BE2C (cell line): ENCODE measurements at regions not wholly inside any gene's neighbourhood (a gene's known extent, or its start where the extent isn't known, plus 50 kb on each side); places are given as distances from the start of the nearest gene placed in this dataset.

Experiments
- DNase-seq: peaks from one replicate; pipeline ENCODE4 v3.0.0-alpha.2; 2020
- H3K27me3 ChIP-seq: fragments of 250-450 bp; sonication (Bioruptor Pico); 2 replicates; pipeline ENCODE4 v1.5.1; 2020; ENCODE audit warnings: mild to moderate bottlenecking
- H3K36me3 ChIP-seq: fragments of 250-450 bp; sonication (Bioruptor Pico); 2 replicates; pipeline ENCODE4 v1.5.1; 2020; ENCODE audit warnings: mild to moderate bottlenecking
- H3K4me1 ChIP-seq: fragments of 250-450 bp; sonication (Bioruptor Pico); 2 replicates; pipeline ENCODE4 v1.5.1; 2020
- H3K4me3 ChIP-seq: 2 replicates; pipeline ENCODE4 v1.5.1; 2011; ENCODE audit warnings: low read depth, low read length
- H3K9me3 ChIP-seq: fragments of 250-450 bp; sonication (Bioruptor Pico); 2 replicates; pipeline ENCODE4 v1.5.1; 2020
- CTCF ChIP-seq: IDR thresholded peaks from 2 replicates; pipeline ENCODE4 v1.5.1; 2012; ENCODE audit warnings: mild to moderate bottlenecking, low read depth, low read length

DNA sequence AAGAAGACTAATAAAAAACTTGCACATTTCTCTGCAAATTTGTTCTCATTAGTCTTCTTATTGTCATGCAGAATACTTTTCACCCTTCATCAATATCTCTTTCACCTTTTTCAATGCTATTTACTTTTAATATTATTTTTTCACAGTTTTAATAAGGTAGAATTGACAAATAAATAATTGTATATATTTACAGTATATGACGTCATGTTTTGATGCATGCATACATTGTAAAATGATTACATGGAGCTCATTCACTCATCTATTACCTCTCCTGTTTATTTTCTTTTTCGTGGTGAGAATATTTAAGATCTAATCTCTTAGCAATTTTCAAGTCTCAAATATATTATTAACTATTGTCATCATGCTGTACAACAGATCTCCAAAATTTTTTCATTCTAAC, 658.2 kb upstream of the MKI67 start:
- Histone ChIP-seq H3K4me1 (no peaks in the 10 kb centered on the region), H3K36me3 (no peaks in the 10 kb centered on the region), H3K9me3 (no peaks in the 10 kb centered on the region), H3K27me3 (no peaks in the 10 kb centered on the region), H3K4me3 (no peak overlapping the region)
- no peak for TF ChIP-seq CTCF
- DNase-seq: no peak

DNA sequence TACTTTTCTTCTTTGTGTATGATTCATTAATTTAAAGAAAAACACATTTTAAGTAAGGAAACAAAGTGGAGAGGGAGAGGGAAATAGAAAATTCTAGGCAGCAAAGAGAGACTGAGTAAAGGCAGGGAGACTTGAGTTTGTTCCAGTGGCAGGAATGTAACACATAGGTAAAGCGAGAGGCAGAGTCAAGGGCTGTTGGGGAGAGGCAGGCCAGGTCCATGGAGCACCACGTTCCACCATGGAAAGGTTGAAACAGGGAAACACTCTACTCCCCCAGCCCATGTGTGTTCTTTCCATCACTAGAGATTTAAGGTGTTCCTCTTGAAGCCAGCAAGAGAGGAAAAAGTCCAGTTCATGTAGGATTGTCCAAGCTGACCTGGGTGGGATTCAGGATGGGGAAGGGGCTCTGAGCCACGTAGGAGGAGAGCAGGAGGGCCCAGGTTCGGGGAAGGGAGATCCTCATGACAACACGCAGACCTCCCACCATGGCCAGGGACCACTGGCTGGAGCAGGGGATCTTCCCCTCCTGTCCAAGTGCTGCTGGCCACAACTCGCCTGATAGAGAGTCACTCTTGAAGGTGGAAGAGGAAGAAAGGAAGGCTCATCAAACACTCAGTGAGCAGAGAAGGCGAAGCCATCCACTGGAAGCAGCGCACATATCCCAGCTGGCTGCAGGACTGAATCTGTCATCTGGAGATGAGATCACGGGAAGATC, 666.4 kb upstream of the MKI67 start:
- Histone ChIP-seq H3K36me3 (no peaks in the 10 kb centered on the region), H3K27me3 (no peaks in the 10 kb centered on the region), H3K9me3 (no peaks in the 10 kb centered on the region), H3K4me3 (no peak overlapping the region), H3K4me1 (no peaks in the 10 kb centered on the region)
- no peak for DNase-seq
- no peak for TF ChIP-seq CTCF

DNA sequence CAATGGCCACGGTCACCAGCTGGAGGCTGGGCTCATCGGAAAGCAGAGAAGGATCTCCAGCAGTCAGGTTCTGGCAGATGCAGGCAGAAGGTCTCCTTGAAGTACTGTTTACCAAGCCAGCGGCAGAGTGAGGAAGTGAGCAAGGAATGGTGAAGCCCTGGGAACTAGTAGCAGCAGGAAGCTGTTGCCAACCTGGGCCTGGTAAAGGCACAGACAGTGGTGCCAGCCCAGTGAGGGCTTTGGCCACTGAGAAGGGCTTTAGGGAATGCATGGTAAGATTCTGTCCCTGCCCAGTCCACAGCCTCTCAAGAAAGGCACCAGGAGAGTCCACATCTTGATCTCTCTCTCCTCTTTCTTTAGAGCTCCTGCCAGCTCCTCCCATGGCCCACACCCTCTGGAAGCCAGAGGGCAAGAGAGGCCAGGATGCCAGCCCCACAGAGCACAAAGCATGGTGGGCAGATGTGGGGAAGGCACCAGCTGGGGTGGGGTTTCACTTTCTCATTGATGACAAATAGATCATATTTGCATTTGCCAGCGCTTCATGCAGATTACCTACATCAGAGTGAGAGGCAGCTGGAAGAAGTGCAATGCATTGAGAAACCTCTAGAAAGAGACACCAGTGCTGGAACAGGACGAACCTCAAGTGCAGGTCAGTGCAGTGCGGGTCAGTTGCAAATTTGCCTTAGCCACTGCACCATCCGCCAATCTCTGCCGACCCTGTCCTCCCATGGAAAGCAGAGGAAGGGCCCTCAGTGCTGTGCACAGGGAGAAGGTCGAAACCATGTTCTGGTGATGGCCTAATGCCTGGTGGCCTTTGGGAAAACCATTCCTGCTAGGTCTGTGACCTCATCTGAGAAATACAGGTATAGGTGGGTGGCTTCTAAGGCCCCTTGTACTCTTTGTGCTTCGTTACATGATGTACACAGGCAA, 667.8 kb upstream of the MKI67 start:
- H3K4me1 ChIP-seq: no peaks in the 10 kb centered on the region
- H3K4me3 ChIP-seq: no peak overlapping the region
- no peaks in the 10 kb centered on the region for H3K27me3 ChIP-seq
- no peak for DNase-seq
- no peaks in the 10 kb centered on the region for H3K9me3 ChIP-seq
- no peaks in the 10 kb centered on the region for H3K36me3 ChIP-seq
- TF ChIP-seq CTCF: no peak

DNA sequence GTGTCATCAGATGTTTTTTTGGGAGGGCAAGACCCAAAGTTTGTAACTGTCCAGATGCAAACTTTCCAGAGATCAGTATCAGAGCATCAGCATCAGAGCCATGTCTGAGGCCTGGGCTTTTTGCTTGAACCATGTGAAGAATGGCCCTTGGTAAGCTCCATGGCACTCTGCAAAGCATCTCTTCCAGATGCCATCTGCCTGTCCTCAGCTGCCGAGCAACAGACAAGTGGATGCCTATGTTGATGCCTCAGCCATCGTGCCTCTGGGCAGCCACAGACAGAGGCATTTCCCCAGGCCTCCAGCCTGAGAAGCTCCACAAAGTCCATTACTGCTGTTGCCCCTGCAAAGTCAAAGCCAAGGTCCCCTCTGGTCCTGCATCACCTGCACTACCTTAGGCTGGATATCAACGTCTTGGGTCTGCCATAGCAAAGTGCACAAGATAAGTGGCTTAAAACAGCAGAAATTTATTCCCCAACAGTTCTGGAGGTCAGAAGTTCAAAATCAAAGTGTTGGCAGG, 670.2 kb upstream of the MKI67 start:
- Histone ChIP-seq H3K4me1 (no peaks in the 10 kb centered on the region), H3K9me3 (no peaks in the 10 kb centered on the region), H3K36me3 (no peaks in the 10 kb centered on the region), H3K27me3 (no peaks in the 10 kb centered on the region), H3K4me3 (no peak overlapping the region)
- TF ChIP-seq CTCF: no peak
- no peak for DNase-seq

DNA sequence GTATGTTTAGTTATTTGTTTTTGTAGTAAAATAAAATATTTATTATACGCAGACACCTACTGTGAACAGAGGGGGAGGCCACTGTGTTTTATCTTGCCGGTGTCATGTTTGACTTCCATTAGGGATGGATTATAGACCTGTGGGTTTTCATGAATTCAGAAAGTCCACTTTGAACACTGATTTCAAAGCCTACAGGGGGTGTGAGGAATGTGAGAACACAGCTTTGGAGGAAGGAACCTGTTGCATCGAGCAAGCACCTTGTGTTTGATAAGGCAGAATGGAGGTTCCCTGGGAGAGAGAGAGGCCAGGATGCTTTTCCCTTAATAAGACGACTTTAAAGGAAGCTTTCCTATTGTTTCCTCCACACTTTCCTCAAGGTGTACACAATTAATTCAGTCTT, 665.0 kb upstream of the MGMT start:
- no peak for DNase-seq
- Histone ChIP-seq H3K36me3 (no peaks in the 10 kb centered on the region), H3K4me3 (no peak overlapping the region), H3K4me1 (no peaks in the 10 kb centered on the region), H3K27me3 (no peaks in the 10 kb centered on the region), H3K9me3 (no peaks in the 10 kb centered on the region)
- no peak for TF ChIP-seq CTCF

- no peak overlapping the region for H3K4me3 ChIP-seq
- H3K9me3 ChIP-seq: no peaks in the 10 kb centered on the region
- no peaks in the 10 kb centered on the region for H3K36me3 ChIP-seq
- DNase-seq: no peak
- TF ChIP-seq CTCF: no peak
- H3K4me1 ChIP-seq: no peaks in the 10 kb centered on the region
- no peaks in the 10 kb centered on the region for H3K27me3 ChIP-seq
Observed at GRCh38 chr10:128803790-128804189, 663.3 kb upstream of the MGMT start.
